ENCODE measurements at regions not wholly inside any gene's neighbourhood (a gene's known extent, or its start where the extent isn't known, plus 50 kb on each side); places are given as distances from the start of the nearest gene placed in this dataset.
"Not testable (repeated sequence)": the region's sequence is repeated elsewhere in the genome, so short reads cannot be mapped to it uniquely, and the experiment has no call there.

DNA sequence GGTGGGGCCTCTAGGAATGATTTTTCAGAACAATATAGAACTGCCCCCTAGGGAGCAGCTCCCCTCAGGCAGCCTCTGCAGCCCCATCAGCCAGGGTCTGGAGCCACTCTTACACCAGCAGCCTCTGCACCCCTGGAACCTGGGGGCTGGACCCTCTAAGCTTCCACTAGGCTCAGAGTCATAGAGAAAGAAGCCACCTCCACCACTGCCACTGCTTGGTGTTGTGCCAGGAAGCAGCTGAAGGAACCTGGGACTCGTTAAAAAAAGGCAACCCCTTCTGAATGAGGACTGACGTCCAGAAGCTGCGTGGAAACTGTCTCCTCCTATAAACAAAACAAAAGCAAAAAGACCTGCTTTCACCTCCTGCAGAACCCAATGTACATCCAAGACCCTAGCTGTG, 98.1 kb upstream of the HS6ST1 start:
- H3K4me3 ChIP-seq (ENCODE audit: low read length), result no peak overlapping the region
- DNase-seq (ENCODE audit: low read depth), result no peak
- TF ChIP-seq, protein P1, sequence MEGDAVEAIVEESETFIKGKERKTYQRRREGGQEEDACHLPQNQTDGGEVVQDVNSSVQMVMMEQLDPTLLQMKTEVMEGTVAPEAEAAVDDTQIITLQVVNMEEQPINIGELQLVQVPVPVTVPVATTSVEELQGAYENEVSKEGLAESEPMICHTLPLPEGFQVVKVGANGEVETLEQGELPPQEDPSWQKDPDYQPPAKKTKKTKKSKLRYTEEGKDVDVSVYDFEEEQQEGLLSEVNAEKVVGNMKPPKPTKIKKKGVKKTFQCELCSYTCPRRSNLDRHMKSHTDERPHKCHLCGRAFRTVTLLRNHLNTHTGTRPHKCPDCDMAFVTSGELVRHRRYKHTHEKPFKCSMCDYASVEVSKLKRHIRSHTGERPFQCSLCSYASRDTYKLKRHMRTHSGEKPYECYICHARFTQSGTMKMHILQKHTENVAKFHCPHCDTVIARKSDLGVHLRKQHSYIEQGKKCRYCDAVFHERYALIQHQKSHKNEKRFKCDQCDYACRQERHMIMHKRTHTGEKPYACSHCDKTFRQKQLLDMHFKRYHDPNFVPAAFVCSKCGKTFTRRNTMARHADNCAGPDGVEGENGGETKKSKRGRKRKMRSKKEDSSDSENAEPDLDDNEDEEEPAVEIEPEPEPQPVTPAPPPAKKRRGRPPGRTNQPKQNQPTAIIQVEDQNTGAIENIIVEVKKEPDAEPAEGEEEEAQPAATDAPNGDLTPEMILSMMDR (conservative IDR thresholded peaks at IDR 0.05; ENCODE audit: low read depth, low read length), result no peak

DNA sequence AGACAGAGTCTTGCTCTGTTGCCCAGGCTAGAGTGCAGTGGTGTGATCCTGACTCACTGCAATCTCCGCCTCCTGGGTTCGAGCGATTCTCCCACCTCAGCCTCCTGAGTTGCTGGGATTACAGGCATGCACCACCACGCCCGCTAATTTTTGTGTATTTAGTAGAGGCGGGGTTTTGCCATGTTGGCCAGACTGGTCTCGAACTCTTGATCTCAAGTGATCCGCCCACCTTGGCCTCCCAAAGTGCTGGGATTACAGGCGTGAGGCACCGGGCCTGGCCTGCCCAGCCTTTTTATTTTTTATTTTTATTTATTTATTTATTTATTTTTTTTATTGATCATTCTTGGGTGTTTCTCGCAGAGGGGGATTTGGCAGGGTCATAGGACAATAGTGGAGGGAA, 98.6 kb upstream of the HS6ST1 start:
- H3K4me3 ChIP-seq (ENCODE audit: low read length); DNase-seq (ENCODE audit: low read depth): not testable (repeated sequence)

DNA sequence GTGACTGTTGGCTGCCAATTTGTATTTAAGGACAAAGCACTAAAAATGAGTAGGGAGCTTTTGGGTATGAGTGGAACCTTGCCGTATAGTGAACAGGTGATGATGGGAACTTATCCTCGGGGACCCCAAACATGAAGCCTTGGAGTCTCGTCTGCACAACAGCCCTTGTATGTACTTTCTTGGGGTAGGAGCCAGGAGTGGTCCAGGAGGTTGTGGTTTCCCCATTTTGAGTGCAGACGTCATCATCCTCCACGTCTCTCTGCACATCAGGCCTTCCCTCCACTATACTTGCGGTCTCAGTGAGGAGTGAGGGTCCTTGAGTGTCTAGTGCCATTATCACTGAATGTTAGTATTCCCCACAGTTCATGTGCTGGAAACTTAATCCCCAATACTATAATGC, 101.5 kb upstream of the HS6ST1 start:
- no peak overlapping the region for H3K4me3 ChIP-seq (ENCODE audit: low read length)
- TF ChIP-seq, protein P1 (conservative IDR thresholded peaks at IDR 0.05; ENCODE audit: low read depth, low read length), result no peak
- no peak for DNase-seq (ENCODE audit: low read depth)

DNA sequence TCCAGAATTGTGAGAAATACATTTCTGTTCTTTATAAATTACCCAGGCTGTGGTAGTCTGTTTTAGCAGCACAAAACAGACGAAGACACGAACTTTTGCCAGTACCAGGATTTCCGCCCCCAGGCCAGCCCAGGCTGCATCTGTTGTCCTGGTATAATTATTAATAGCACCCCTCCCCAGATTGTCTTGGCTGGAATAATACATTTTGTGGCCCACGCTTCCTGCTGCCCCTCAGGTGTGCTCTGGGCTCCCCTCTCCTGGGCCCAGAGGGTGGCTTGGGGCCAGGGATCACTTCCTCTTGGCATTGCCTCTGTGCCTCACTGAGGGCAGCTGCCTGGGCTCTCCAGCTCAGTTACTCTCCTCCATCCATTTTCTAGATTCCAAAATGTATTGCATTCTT, 102.1 kb upstream of the HS6ST1 start:
- TF ChIP-seq, protein P1 (conservative IDR thresholded peaks at IDR 0.05; ENCODE audit: low read depth, low read length), result no peak
- H3K4me3 ChIP-seq (ENCODE audit: low read length), result no peak overlapping the region
- no peak for DNase-seq (ENCODE audit: low read depth)

DNA sequence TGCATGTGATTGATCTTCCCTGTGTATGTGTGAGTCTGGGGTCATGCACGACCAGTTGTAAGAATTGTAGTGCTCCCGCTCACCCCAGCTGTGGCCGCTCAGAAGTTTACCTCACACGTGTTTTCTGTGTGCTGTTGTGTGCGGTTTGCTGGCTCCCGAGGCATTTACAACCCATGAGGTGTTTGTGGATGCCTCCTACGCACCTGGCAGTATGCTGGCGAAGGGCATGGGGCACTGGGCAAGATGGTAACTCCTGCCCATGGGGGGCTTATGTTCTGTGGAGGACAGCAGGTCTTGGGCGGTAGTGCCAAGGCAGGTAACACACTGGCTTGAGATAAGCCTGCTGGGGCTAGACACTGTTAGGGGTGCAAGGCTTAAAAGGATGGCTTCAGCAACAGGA, 102.6 kb upstream of the HS6ST1 start:
- TF ChIP-seq, protein P1 (conservative IDR thresholded peaks at IDR 0.05; ENCODE audit: low read depth, low read length), result no peak
- H3K4me3 ChIP-seq (ENCODE audit: low read length), result no peak overlapping the region
- no peak for DNase-seq (ENCODE audit: low read depth)

DNA sequence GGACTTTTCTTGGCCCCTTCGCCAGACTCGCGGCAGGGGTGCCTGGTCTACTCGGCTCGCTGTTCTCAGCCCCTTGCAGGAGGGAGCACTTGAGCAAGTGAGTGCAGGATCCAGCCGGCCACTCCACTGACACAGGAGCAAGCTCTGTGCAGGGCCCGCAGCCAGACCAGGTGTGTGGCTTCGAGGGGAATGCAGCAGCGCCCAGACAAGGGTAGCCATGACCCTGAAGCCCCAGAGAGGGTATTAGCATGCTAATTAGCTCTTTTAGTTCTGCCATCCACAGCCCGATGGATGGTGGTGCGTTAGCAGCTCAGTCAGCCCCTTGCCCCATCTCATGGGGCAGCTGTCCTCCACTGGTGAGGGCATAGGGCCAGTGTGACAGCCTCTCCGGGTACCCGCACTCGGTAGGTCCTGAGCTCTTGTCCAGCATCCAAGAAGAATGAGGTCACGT, 103.2 kb upstream of the HS6ST1 start:
- no peak overlapping the region for H3K4me3 ChIP-seq (ENCODE audit: low read length)
- TF ChIP-seq, protein P1 (conservative IDR thresholded peaks at IDR 0.05; ENCODE audit: low read depth, low read length), result no peak
- no peak for DNase-seq (ENCODE audit: low read depth)

DNA sequence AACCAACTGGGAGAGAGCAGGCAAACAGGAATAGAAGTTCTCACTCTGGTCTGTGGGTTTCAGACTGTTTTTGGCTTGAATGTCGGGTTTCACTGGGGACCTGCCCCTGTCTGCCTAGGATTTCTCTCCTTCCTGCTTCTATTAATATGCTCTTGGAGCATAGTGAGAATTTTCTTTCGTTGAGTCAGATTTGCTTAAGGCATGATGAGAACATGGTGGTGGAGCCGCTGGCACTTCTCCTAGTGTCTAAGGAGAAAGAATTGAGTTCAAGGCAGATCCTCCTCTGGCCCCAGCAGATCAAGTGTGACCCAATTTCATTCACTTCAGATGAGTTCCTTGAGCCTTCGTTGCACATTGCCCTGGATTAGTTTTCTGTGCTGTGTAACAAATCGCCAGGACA, 103.9 kb upstream of the HS6ST1 start:
- H3K4me3 ChIP-seq (ENCODE audit: low read length), result no peak overlapping the region
- no peak for DNase-seq (ENCODE audit: low read depth)
- TF ChIP-seq, protein P1 (conservative IDR thresholded peaks at IDR 0.05; ENCODE audit: low read depth, low read length), result no peak

DNA sequence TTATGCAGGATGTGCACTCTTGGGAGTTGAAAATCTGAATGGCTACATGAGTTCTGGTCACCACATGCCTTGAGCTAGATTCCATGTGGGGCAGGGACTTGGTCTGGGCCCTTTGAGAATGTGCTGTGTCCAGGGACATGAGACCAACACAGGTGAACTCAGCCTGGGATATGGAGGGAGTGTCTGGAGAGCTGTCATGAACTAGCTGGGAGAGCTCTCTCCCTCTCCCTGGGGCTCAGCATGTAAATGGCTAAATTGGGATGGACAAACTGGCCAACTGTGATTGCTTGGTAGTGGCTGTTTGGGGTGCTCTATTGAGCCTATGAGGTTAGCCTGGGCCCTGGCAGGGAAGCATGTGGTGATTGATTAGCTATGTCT, 105.1 kb upstream of the HS6ST1 start:
- DNase-seq (ENCODE audit: low read depth), result no peak
- H3K4me3 ChIP-seq (ENCODE audit: low read length), result no peak overlapping the region
- TF ChIP-seq, protein P1 (conservative IDR thresholded peaks at IDR 0.05; ENCODE audit: low read depth, low read length), result no peak

All from retinal pigment epithelial cell (primary cell).